Fibroblast of lung (primary cell): ENCODE measurements at regions not wholly inside any gene's neighbourhood (a gene's known extent, or its start where the extent isn't known, plus 50 kb on each side); places are given as distances from the start of the nearest gene placed in this dataset.
"Not testable (repeated sequence)": the region's sequence is repeated elsewhere in the genome, so short reads cannot be mapped to it uniquely, and the experiment has no call there.

ENCODE experiments used
- DNase-seq, 2 donors: peaks; one replicate each; pipeline versions ENCODE4 v3.0.0 to v3.0.0-alpha.2; 2010; ENCODE audit warnings: low read depth in 2 of 2
- H2AFZ ChIP-seq: 2 replicates; pipeline ENCODE4 v1.5.1; 2012; ENCODE audit warnings: low read length, control low read depth, inconsistent platforms
- H3K27ac ChIP-seq: 2 replicates; pipeline ENCODE4 v1.5.1; 2011; ENCODE audit warnings: low read length, control low read depth; ENCODE audit not compliant: insufficient read depth
- H3K27me3 ChIP-seq: 2 replicates; pipeline ENCODE4 v1.5.1; 2011; ENCODE audit warnings: mild to moderate bottlenecking, low read length; ENCODE audit not compliant: control insufficient read depth, insufficient read depth
- H3K36me3 ChIP-seq: 2 replicates; pipeline ENCODE4 v1.5.1; 2011; ENCODE audit warnings: low read length; ENCODE audit not compliant: control insufficient read depth, insufficient read depth
- H3K4me1 ChIP-seq: 2 replicates; pipeline ENCODE4 v1.5.1; 2011; ENCODE audit warnings: low read length; ENCODE audit not compliant: control insufficient read depth, insufficient read depth; ENCODE audit errors: extremely low read depth
- H3K4me2 ChIP-seq: 2 replicates; pipeline ENCODE4 v1.5.1; 2011; ENCODE audit warnings: low read length, control low read depth; ENCODE audit not compliant: insufficient read depth; ENCODE audit errors: extremely low read depth
- H3K4me3 ChIP-seq, 4 experiments: fragments of 200-600 bp in 1 of 4; sonication (generic) in 1 of 4; replicated peaks in 1 of 4; 2 replicates each; pipeline ENCODE4 v1.5.1; 2011 to 2016; ENCODE audit warnings: low read length in 4 of 4, low read depth in 3 of 4, mild to moderate bottlenecking in 3 of 4, control low read depth in 2 of 4, inconsistent platforms in 1 of 4, mixed read lengths in 1 of 4; ENCODE audit not compliant: insufficient read depth in 1 of 4; ENCODE audit errors: control extremely low read depth in 1 of 4
- H3K79me2 ChIP-seq: 2 replicates; pipeline ENCODE4 v1.5.1; 2012; ENCODE audit warnings: mild to moderate bottlenecking, low read length, inconsistent platforms; ENCODE audit not compliant: control insufficient read depth, insufficient read depth
- H3K9ac ChIP-seq: 2 replicates; pipeline ENCODE4 v1.5.1; 2011; ENCODE audit warnings: mild to moderate bottlenecking, low read length, control low read depth; ENCODE audit not compliant: insufficient read depth
- H3K9me3 ChIP-seq: 2 replicates; pipeline ENCODE4 v1.5.1; 2012; ENCODE audit warnings: low read depth, low read length; ENCODE audit not compliant: control insufficient read depth, insufficient read depth
- H4K20me1 ChIP-seq: 2 replicates; pipeline ENCODE4 v1.5.1; 2011; ENCODE audit warnings: low read length; ENCODE audit not compliant: control insufficient read depth, insufficient read depth; ENCODE audit errors: extremely low read depth
- EZH2 ChIP-seq: IDR thresholded peaks from 2 replicates; pipeline ENCODE4 v1.5.1; 2012; ENCODE audit warnings: low read length, control low read depth, mild to moderate bottlenecking; ENCODE audit errors: missing control alignments
- TF ChIP-seq, protein P1 (sequence below), 2 donors: IDR thresholded peaks in 1 of 2; conservative IDR thresholded peaks in 1 of 2; 1 replicate in 1 of 2; 2 replicates in 1 of 2; pipeline ENCODE4 v1.5.1; 2011 to 2012; ENCODE audit warnings: low read length in 2 of 2, control low read depth in 1 of 2, inconsistent platforms in 1 of 2, low read depth in 1 of 2, mild to moderate bottlenecking in 1 of 2

DNA sequence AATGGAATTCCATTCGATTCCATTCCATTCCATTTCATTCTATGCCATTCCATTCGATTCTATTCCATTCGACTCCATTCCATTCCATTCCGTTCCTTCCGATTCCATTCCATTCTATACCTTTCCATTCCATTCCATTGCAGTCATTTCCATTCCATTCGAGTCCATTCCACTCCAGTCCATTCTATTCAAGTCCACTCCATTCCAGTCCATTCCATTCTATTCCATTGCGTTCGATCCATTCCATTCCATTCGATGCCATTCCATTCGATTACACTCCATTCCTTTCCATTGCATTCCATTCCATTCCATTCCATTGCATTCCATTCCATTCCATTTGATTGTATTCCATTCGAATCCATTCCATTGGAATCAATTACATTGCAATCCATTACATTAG is 1119.8 kb downstream of the RPIA start:
- no peak overlapping the region for H3K4me2 ChIP-seq
- TF ChIP-seq, protein P1, sequence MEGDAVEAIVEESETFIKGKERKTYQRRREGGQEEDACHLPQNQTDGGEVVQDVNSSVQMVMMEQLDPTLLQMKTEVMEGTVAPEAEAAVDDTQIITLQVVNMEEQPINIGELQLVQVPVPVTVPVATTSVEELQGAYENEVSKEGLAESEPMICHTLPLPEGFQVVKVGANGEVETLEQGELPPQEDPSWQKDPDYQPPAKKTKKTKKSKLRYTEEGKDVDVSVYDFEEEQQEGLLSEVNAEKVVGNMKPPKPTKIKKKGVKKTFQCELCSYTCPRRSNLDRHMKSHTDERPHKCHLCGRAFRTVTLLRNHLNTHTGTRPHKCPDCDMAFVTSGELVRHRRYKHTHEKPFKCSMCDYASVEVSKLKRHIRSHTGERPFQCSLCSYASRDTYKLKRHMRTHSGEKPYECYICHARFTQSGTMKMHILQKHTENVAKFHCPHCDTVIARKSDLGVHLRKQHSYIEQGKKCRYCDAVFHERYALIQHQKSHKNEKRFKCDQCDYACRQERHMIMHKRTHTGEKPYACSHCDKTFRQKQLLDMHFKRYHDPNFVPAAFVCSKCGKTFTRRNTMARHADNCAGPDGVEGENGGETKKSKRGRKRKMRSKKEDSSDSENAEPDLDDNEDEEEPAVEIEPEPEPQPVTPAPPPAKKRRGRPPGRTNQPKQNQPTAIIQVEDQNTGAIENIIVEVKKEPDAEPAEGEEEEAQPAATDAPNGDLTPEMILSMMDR (conservative IDR thresholded peaks at IDR 0.05 in 1 of 2, IDR thresholded peaks at IDR 0.05 in 1 of 2; ENCODE audit: low read depth in 1 of 2, low read length in 2 of 2): no peak
- TF ChIP-seq EZH2: no peak
- no peak overlapping the region for H3K9ac ChIP-seq
- no peak for DNase-seq
- H3K36me3 ChIP-seq: no peaks in the 10 kb centered on the region
- peaks cover 12% of the 10 kb centered on the region for H3K9me3 ChIP-seq
- no peaks in the 10 kb centered on the region for H3K79me2 ChIP-seq
- no peak overlapping the region for H2AFZ ChIP-seq
- no peak overlapping the region for H3K4me3 ChIP-seq
- no peaks in the 10 kb centered on the region for H4K20me1 ChIP-seq
- no peaks in the 10 kb centered on the region for H3K4me1 ChIP-seq
- H3K27me3 ChIP-seq: no peaks in the 10 kb centered on the region
- no peak overlapping the region for H3K27ac ChIP-seq

DNA sequence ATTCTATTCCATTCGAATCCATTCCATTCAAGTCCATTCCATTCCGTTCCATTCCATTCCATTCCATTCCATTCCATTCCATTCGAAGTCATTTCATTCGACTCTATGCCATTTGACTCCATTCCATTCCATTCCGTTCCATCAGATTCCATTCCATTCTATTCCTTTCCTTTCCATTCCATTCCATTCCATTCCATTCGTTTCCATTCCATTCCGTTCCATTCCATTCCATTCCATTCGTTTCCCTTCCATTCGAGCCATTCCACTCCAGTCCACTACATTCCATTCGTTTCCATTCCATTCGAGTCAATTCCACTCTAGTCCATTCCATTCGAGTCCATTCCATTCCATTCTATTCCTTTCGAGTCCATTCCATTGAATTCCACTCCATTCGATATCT is 1120.4 kb downstream of the RPIA start:
- H3K9me3 ChIP-seq: peaks cover 12% of the 10 kb centered on the region
- not testable (repeated sequence) for H3K4me3 ChIP-seq, H3K79me2 ChIP-seq, H3K4me1 ChIP-seq, H3K36me3 ChIP-seq, H3K9ac ChIP-seq, H3K4me2 ChIP-seq, DNase-seq, H2AFZ ChIP-seq, H4K20me1 ChIP-seq, H3K27me3 ChIP-seq, H3K27ac ChIP-seq

DNA sequence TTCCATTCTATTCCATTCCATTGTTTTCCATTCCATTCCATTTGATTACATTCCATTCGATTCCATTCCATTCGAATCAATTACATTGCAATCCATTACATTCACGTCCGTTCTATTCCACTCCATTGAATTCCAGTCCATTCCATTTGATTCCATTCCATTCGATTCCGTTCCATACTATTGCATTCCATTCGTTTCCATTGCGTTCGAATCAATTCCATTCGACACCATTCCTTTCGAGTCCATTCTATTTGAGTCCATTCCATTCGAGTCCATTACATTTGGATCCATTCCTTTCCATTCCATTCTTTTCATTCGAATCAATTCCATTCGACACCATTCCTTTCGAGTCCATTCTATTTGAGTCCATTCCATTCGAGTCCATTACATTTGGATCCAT is 1122.9 kb downstream of the RPIA start:
- not testable (repeated sequence) for H3K36me3 ChIP-seq, H3K4me1 ChIP-seq, H3K4me2 ChIP-seq, H3K27me3 ChIP-seq, H4K20me1 ChIP-seq, H3K4me3 ChIP-seq, H2AFZ ChIP-seq, H3K9ac ChIP-seq, H3K79me2 ChIP-seq, H3K27ac ChIP-seq, DNase-seq
- H3K9me3 ChIP-seq: peaks cover 21% of the 10 kb centered on the region

DNA sequence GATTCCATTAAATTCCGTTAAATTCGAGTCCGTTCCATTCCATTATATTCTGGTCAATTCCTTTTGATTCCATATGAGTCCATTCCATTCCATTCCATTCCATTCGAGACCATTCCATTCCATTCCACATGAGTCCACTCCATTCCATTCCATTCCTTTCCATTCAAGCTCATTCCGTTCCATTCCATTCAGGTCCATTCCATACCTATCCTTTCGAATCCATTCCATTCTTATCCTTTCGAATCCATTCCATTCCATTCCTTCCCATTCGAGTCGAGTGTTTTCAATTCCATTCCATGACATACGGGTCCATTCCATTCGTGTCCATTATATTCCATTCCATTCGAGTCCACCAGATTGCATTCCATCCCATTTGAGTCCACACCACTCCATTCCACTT is 1127.4 kb downstream of the RPIA start:
- Histone ChIP-seq H3K27ac (no peak overlapping the region), H3K4me3 (no peak overlapping the region), H2AFZ (no peak overlapping the region), H4K20me1 (no peaks in the 10 kb centered on the region), H3K9ac (no peak overlapping the region), H3K36me3 (no peaks in the 10 kb centered on the region), H3K9me3 (peaks cover 15% of the 10 kb centered on the region), H3K27me3 (no peaks in the 10 kb centered on the region), H3K79me2 (no peaks in the 10 kb centered on the region), H3K4me1 (no peaks in the 10 kb centered on the region), H3K4me2 (no peak overlapping the region)
- no peak for DNase-seq
- TF ChIP-seq EZH2: no peak
- TF ChIP-seq, protein P1 (conservative IDR thresholded peaks at IDR 0.05 in 1 of 2, IDR thresholded peaks at IDR 0.05 in 1 of 2; ENCODE audit: low read depth in 1 of 2, low read length in 2 of 2): no peak
